GM12891 (cell line): ENCODE measurements at regions not wholly inside any gene's neighbourhood (a gene's known extent, or its start where the extent isn't known, plus 50 kb on each side); places are given as distances from the start of the nearest gene placed in this dataset.

Experiments used
- DNase-seq: peaks from one replicate; pipeline ENCODE4 v3.0.0; 2011; ENCODE audit warnings: low spot score; ENCODE audit not compliant: insufficient read length
- FAIRE-seq: peaks from 2 replicates; lab custom pipeline; 2011; peaks lifted over from hg19 to GRCh38; lab: Jason Lieb, UNC
- PAX5 ChIP-seq: IDR thresholded peaks from 2 replicates; pipeline ENCODE4 v1.6.1; 2011; ENCODE audit warnings: low read length, moderate library complexity, mild to moderate bottlenecking; ENCODE audit not compliant: insufficient read depth, severe bottlenecking
- POLR2A ChIP-seq: IDR thresholded peaks from 2 replicates; pipeline ENCODE4 v1.6.1; 2011; ENCODE audit warnings: low read depth, low read length, control low read depth
- POLR2AphosphoS5 ChIP-seq: IDR thresholded peaks from 2 replicates; pipeline ENCODE4 v1.6.1; 2011; ENCODE audit warnings: low read depth, low read length, control low read depth
- POU2F2 ChIP-seq: IDR thresholded peaks from 2 replicates; pipeline ENCODE4 v1.6.1; 2011; ENCODE audit warnings: low read depth, mild to moderate bottlenecking, control low read depth, low read length, moderate library complexity
- SPI1 ChIP-seq: IDR thresholded peaks from 2 replicates; pipeline ENCODE4 v1.6.1; 2011; ENCODE audit warnings: low read depth, low read length, control low read depth
- TAF1 ChIP-seq: IDR thresholded peaks from 2 replicates; pipeline ENCODE4 v1.6.1; 2011; ENCODE audit warnings: low read depth, low read length, control low read depth

GRCh38 chr17:72353502-72353901, 232.7 kb downstream of the SOX9 start:
- FAIRE-seq = no peak
- DNase-seq = no peak
- no peak for TF ChIP-seq POU2F2
- no peak for TF ChIP-seq TAF1
- TF ChIP-seq POLR2A = no peak
- TF ChIP-seq SPI1 = no peak
- TF ChIP-seq POLR2AphosphoS5 = no peak
- TF ChIP-seq PAX5 = no peak

GRCh38 chr17:72354071-72354470, 233.3 kb downstream of the SOX9 start:
- DNase-seq (no peak), FAIRE-seq (no peak)
- TF ChIP-seq POLR2A (no peak), SPI1 (no peak), PAX5 (no peak), POU2F2 (no peak), TAF1 (no peak), POLR2AphosphoS5 (no peak)

- FAIRE-seq = no peak
- DNase-seq = no peak
- TF ChIP-seq POU2F2 (no peak), POLR2AphosphoS5 (no peak), PAX5 (no peak), POLR2A (no peak), TAF1 (no peak), SPI1 (no peak)
These were observed 237.0 kb downstream of the SOX9 start for GRCh38 chr17:72357764-72358365.

- DNase-seq (no peak), FAIRE-seq (no peak)
- TF ChIP-seq SPI1 (no peak), TAF1 (no peak), POLR2AphosphoS5 (no peak), PAX5 (no peak), POU2F2 (no peak), POLR2A (no peak)
These were observed 237.6 kb downstream of the SOX9 start for GRCh38 chr17:72358465-72358864.

- TF ChIP-seq TAF1 (no peak), POLR2AphosphoS5 (no peak), SPI1 (no peak), POU2F2 (no peak), PAX5 (no peak), POLR2A (no peak)
These were observed 238.5 kb downstream of the SOX9 start for GRCh38 chr17:72359274-72359673.

GRCh38 chr17:72359811-72360210, 239.0 kb downstream of the SOX9 start:
- TF ChIP-seq SPI1 = no peak
- TF ChIP-seq POLR2A = no peak
- no peak for TF ChIP-seq PAX5
- no peak for TF ChIP-seq TAF1
- no peak for TF ChIP-seq POU2F2
- TF ChIP-seq POLR2AphosphoS5 = no peak
- FAIRE-seq (no peak), DNase-seq (no peak)

More at GRCh38 chr17:72359274-72359673, 238.5 kb downstream of the SOX9 start:
- no peak for DNase-seq
- no peak for FAIRE-seq

- DNase-seq (no peak), FAIRE-seq (no peak)
- TF ChIP-seq POLR2A (no peak), SPI1 (no peak), PAX5 (no peak), TAF1 (no peak), POLR2AphosphoS5 (no peak), POU2F2 (no peak)
These were observed 239.6 kb downstream of the SOX9 start for GRCh38 chr17:72360386-72360940.

GRCh38 chr17:72361892-72362291, 241.1 kb downstream of the SOX9 start:
- DNase-seq = no peak
- no peak for FAIRE-seq

GRCh38 chr17:72362376-72363088, 241.7 kb downstream of the SOX9 start:
- DNase-seq = no peak
- TF ChIP-seq TAF1 (no peak), POU2F2 (no peak), POLR2A (no peak), SPI1 (no peak), POLR2AphosphoS5 (no peak), PAX5 (no peak)
- FAIRE-seq = no peak

More at GRCh38 chr17:72361892-72362291, 241.1 kb downstream of the SOX9 start:
- TF ChIP-seq POU2F2 (no peak), SPI1 (no peak), POLR2A (no peak), POLR2AphosphoS5 (no peak), PAX5 (no peak), TAF1 (no peak)
